Esophagus muscularis mucosa (tissue), 4 donors: ENCODE measurements at regions not wholly inside any gene's neighbourhood (a gene's known extent, or its start where the extent isn't known, plus 50 kb on each side); places are given as distances from the start of the nearest gene placed in this dataset.

Source experiments
- DNase-seq: peaks from one replicate; pipeline ENCODE4 v3.0.0-alpha.2; 2017; ENCODE audit errors: extremely low spot score
- H3K27ac ChIP-seq, 4 donors: fragments of 200-600 bp; sonication (generic); replicated peaks in 1 of 4; 1 replicate in 3 of 4; 2 replicates in 1 of 4; pipeline ENCODE4 v1.5.1; 2016 to 2019; ENCODE audit warnings: mild to moderate bottlenecking in 1 of 4
- H3K27me3 ChIP-seq, 4 donors: fragments of 200-600 bp; sonication (generic); one replicate each; pipeline versions ENCODE4 v1.5.1 to v1.6.0; 2016 to 2019
- H3K36me3 ChIP-seq, 4 donors: fragments of 200-600 bp; sonication (generic); one replicate each; pipeline ENCODE4 v1.5.1; 2016 to 2019
- H3K4me1 ChIP-seq, 4 donors: fragments of 200-600 bp; sonication (generic); one replicate each; pipeline ENCODE4 v1.5.1; 2016 to 2019
- H3K4me3 ChIP-seq, 4 donors: fragments of 200-600 bp; sonication (generic); 1 replicate in 2 of 4; 2 replicates in 2 of 4; pipeline ENCODE4 v1.5.1; 2016 to 2019; ENCODE audit warnings: mild to moderate bottlenecking in 4 of 4, moderate library complexity in 1 of 4
- H3K9me3 ChIP-seq, 4 donors: fragments of 200-600 bp; sonication (generic); 1 replicate in 3 of 4; 2 replicates in 1 of 4; pipeline ENCODE4 v1.5.1; 2016 to 2019
- CTCF ChIP-seq, 3 experiments: fragments of 200-600 bp in 2 of 3; fragments of 450-650 bp in 1 of 3; sonication (generic) in 2 of 3; IDR thresholded peaks; one replicate each; pipeline ENCODE4 v1.5.1; 2017 to 2019; ENCODE audit warnings: antibody characterized with exemption in 3 of 3, mild to moderate bottlenecking in 2 of 3, moderate library complexity in 1 of 3
- EP300 ChIP-seq: sonication (generic); formaldehyde crosslinking; IDR thresholded peaks from one replicate; pipeline ENCODE4 v1.6.1; 2017; ENCODE audit warnings: antibody characterized with exemption
- POLR2A ChIP-seq: fragments of 450-650 bp; IDR thresholded peaks from one replicate; pipeline ENCODE4 v1.6.1; 2017; ENCODE audit warnings: antibody characterized with exemption, moderate library complexity, mild to moderate bottlenecking, low read depth
- POLR2AphosphoS5 ChIP-seq, 2 donors: sonication (generic); formaldehyde crosslinking; IDR thresholded peaks; one replicate each; pipeline ENCODE4 v1.6.1; 2017; ENCODE audit warnings: antibody characterized with exemption in 2 of 2
- WGBS: methylation state at CpG from one replicate; pipeline ENCODE4 v1.1.5; 2018; 5-methylcytosine and 5-hydroxymethylcytosine counted together
- intact Hi-C: fragments of 100-400 bp; cut with DNase I; formaldehyde crosslinking; loops from one replicate; pipeline ENCODE4 v1.15.1; 2023

DNA sequence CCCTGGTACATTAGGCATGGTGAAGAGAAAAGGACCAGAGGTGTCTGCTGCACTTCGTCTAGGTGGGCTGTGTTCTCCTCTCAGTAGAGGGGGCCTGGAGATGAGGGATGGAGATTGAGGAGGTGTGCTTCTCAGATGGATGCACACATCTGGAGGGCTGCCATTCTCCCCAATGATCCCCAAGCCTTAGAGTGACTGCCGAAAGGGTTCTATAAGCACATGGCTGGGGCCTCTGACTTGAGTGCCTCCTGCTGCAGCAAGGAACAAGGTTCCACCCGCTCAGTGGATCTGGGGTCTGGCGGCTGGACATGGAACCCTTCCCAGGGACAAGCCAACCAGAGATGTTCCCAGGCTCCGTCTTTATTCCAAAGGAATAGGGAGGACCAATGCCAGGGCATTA, 66.8 kb downstream of the CPN2 start:
- Histone ChIP-seq H3K4me1 (peaks cover 4 to 41% (median 26%) of the 10 kb centered on the region in 4 donors), H3K36me3 (no peaks in the 10 kb centered on the region), H3K27me3 (no peaks in the 10 kb centered on the region), H3K9me3 (no peaks in the 10 kb centered on the region), H3K27ac (no peak overlapping the region), H3K4me3 (no peak overlapping the region)
- intact Hi-C loops = no loop called here
- WGBS = 89% methylated on average over 1 of the region's 5 CpGs
- DNase-seq = no peak
- no peak for TF ChIP-seq POLR2AphosphoS5 (IDR thresholded peaks at IDR 0.05)
- no peak for TF ChIP-seq CTCF (IDR thresholded peaks at IDR 0.05)
- TF ChIP-seq EP300 = no peak
- no peak for TF ChIP-seq POLR2A

DNA sequence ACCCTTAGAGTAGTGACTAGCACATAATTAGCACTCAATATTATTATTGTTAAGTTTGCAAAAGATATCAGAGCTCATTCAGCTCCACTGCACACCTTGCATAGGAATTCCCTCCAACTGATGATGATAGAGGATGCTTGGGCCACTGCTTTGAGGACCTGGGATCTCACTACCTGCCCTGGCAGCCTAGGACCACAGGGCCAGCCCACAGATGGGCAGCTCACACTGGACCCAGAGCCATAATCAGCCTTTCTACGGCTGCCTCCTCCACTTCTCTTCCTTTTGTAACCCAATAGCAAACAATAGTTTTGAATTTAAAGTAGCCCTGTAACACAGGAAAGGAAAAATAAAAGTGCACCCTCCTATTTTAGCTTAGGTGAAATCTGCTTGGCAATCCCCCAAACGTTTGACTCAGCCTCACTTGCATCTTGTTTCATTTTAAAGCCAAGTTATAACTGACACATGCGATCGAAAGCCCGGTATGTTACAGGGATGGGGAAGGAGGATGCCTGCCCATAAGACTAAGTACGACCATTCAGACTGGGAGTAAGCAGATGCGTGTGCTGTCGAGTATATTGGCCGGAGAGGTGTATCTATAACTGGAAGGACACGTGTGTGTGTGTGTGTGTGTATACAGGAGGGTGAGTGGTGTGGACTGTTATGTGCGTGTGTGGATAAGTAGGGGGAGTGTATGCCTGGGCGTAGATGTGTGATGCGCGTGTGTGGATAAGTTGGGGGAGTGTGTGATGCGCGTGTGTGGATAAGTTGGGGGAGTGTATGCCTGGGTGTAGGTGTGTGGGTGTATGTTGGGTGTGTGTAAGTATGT, 65.9 kb downstream of the CPN2 start:
- Histone ChIP-seq H3K27ac (no peak overlapping the region), H3K36me3 (no peaks in the 10 kb centered on the region), H3K27me3 (no peaks in the 10 kb centered on the region), H3K4me3 (no peak overlapping the region), H3K4me1 (peaks cover 4 to 33% (median 19%) of the 10 kb centered on the region in 4 donors), H3K9me3 (no peaks in the 10 kb centered on the region)
- intact Hi-C loops = no loop called here
- 60% methylated on average over 16 of the region's 16 CpGs for WGBS
- TF ChIP-seq CTCF (IDR thresholded peaks at IDR 0.05) (no peak), POLR2AphosphoS5 (IDR thresholded peaks at IDR 0.05) (no peak), POLR2A (no peak), EP300 (no peak)
- DNase-seq = no peak

GRCh38 chr3:194285850-194286197, 65.3 kb downstream of the CPN2 start:
- Histone ChIP-seq H3K9me3 (no peaks in the 10 kb centered on the region), H3K27me3 (no peaks in the 10 kb centered on the region), H3K36me3 (no peaks in the 10 kb centered on the region), H3K4me1 (peaks cover 4 to 32% (median 19%) of the 10 kb centered on the region in 4 donors), H3K4me3 (no peak overlapping the region), H3K27ac (no peak overlapping the region)
- no peak for TF ChIP-seq CTCF (IDR thresholded peaks at IDR 0.05)
- TF ChIP-seq POLR2A = no peak
- 31% methylated on average over 2 of the region's 2 CpGs for WGBS
- no peak for DNase-seq
- intact Hi-C loops = no loop called here

- WGBS = 87% methylated on average over 22 of the region's 22 CpGs
- intact Hi-C loops = no loop called here
Observed at GRCh38 chr3:194286375-194287146, 64.6 kb downstream of the CPN2 start.

More at GRCh38 chr3:194286375-194287146, 64.6 kb downstream of the CPN2 start:
- Histone ChIP-seq H3K36me3 (no peaks in the 10 kb centered on the region), H3K27ac (no peak overlapping the region), H3K4me3 (no peak overlapping the region), H3K27me3 (no peaks in the 10 kb centered on the region), H3K9me3 (no peaks in the 10 kb centered on the region), H3K4me1 (peaks cover 4 to 32% (median 19%) of the 10 kb centered on the region in 4 donors)
- TF ChIP-seq CTCF (IDR thresholded peaks at IDR 0.05) = no peak
- no peak for TF ChIP-seq POLR2AphosphoS5 (IDR thresholded peaks at IDR 0.05)
- TF ChIP-seq POLR2A = no peak
- TF ChIP-seq EP300 = no peak
- DNase-seq = no peak
